ENCODE measurements at regions not wholly inside any gene's neighbourhood (a gene's known extent, or its start where the extent isn't known, plus 50 kb on each side); places are given as distances from the start of the nearest gene placed in this dataset.

- Histone ChIP-seq H3K18ac (ENCODE audit: low read length) (no peak overlapping the region), H3K4me3 (ENCODE audit: low read length) (no peak overlapping the region), H2BK5ac (ENCODE audit: low read length) (no peak overlapping the region), H3K23ac (ENCODE audit: low read length) (no peak overlapping the region), H3K9ac (ENCODE audit: low read length) (no peak overlapping the region), H2BK120ac (ENCODE audit: low read depth, low read length) (no peak overlapping the region), H3K4me1 (ENCODE audit: control insufficient read depth, low read depth, low read length) (no peaks in the 10 kb centered on the region), H4K8ac (ENCODE audit: low read depth, low read length) (no peak overlapping the region), H3K36me3 (ENCODE audit: control insufficient read depth, insufficient read depth, low read length) (no peaks in the 10 kb centered on the region), H2BK15ac (replicated peaks; ENCODE audit: low read depth) (no peak overlapping the region), H3K79me1 (ENCODE audit: low read length) (no peaks in the 10 kb centered on the region), H4K5ac (ENCODE audit: low read length) (no peak overlapping the region), H3K56ac (ENCODE audit: low read length) (no peak overlapping the region), H3K27ac (ENCODE audit: low read depth, low read length) (no peak overlapping the region), H3K4me2 (ENCODE audit: low read length) (no peak overlapping the region), H2AK5ac (ENCODE audit: low read length) (no peak overlapping the region), H3K27me3 (ENCODE audit: insufficient read depth, low read length, poor library complexity) (no peaks in the 10 kb centered on the region), H3K4ac (ENCODE audit: low read depth, low read length) (no peak overlapping the region), H3K79me2 (ENCODE audit: control insufficient read depth, insufficient read depth, low read length) (no peaks in the 10 kb centered on the region)
- no CpG with 5 or more reads among the region's 4 CpGs for WGBS (ENCODE audit: extremely low coverage, insufficient coverage, low lambda C conversion rate)
- no peak for DNase-seq
Measured at GRCh38 chr3:76941376-76941775, 98.5 kb upstream of the ROBO2 start.

GRCh38 chr3:76942101-76942500 is 97.8 kb upstream of the ROBO2 start:
- Histone ChIP-seq H2BK5ac (ENCODE audit: low read length) (no peak overlapping the region), H3K4ac (ENCODE audit: low read depth, low read length) (no peak overlapping the region), H2AK5ac (ENCODE audit: low read length) (no peak overlapping the region), H3K79me2 (ENCODE audit: control insufficient read depth, insufficient read depth, low read length) (no peaks in the 10 kb centered on the region), H3K27me3 (ENCODE audit: insufficient read depth, low read length, poor library complexity) (no peaks in the 10 kb centered on the region), H3K79me1 (ENCODE audit: low read length) (no peaks in the 10 kb centered on the region), H2BK15ac (replicated peaks; ENCODE audit: low read depth) (no peak overlapping the region), H3K27ac (ENCODE audit: low read depth, low read length) (no peak overlapping the region), H3K56ac (ENCODE audit: low read length) (no peak overlapping the region), H4K5ac (ENCODE audit: low read length) (no peak overlapping the region), H3K18ac (ENCODE audit: low read length) (no peak overlapping the region), H3K4me1 (ENCODE audit: control insufficient read depth, low read depth, low read length) (no peaks in the 10 kb centered on the region), H3K4me2 (ENCODE audit: low read length) (no peak overlapping the region), H3K23ac (ENCODE audit: low read length) (no peak overlapping the region), H3K4me3 (ENCODE audit: low read length) (no peak overlapping the region), H3K36me3 (ENCODE audit: control insufficient read depth, insufficient read depth, low read length) (no peaks in the 10 kb centered on the region), H2BK120ac (ENCODE audit: low read depth, low read length) (no peak overlapping the region), H4K8ac (ENCODE audit: low read depth, low read length) (no peak overlapping the region), H3K9ac (ENCODE audit: low read length) (no peak overlapping the region)
- no CpG with 5 or more reads among the region's 2 CpGs for WGBS (ENCODE audit: extremely low coverage, insufficient coverage, low lambda C conversion rate)
- no peak for DNase-seq

- H3K4me1 ChIP-seq (ENCODE audit: control insufficient read depth, low read depth, low read length) = no peaks in the 10 kb centered on the region
- no peak overlapping the region for H3K4me2 ChIP-seq (ENCODE audit: low read length)
- H3K9ac ChIP-seq (ENCODE audit: low read length) = no peak overlapping the region
- no peak overlapping the region for H2BK5ac ChIP-seq (ENCODE audit: low read length)
- H4K5ac ChIP-seq (ENCODE audit: low read length) = no peak overlapping the region
- no peak overlapping the region for H4K8ac ChIP-seq (ENCODE audit: low read depth, low read length)
- no peak overlapping the region for H2BK15ac ChIP-seq (replicated peaks; ENCODE audit: low read depth)
- no peak overlapping the region for H2AK5ac ChIP-seq (ENCODE audit: low read length)
- DNase-seq = peak; percentile 86
- no peak overlapping the region for H3K4me3 ChIP-seq (ENCODE audit: low read length)
- no peak overlapping the region for H3K4ac ChIP-seq (ENCODE audit: low read depth, low read length)
- H2BK120ac ChIP-seq (ENCODE audit: low read depth, low read length) = no peak overlapping the region
- H3K27me3 ChIP-seq (ENCODE audit: insufficient read depth, low read length, poor library complexity) = no peaks in the 10 kb centered on the region
- WGBS (ENCODE audit: extremely low coverage, insufficient coverage, low lambda C conversion rate) = no CpG with 5 or more reads among the region's 3 CpGs
- no peaks in the 10 kb centered on the region for H3K36me3 ChIP-seq (ENCODE audit: control insufficient read depth, insufficient read depth, low read length)
- no peaks in the 10 kb centered on the region for H3K79me1 ChIP-seq (ENCODE audit: low read length)
- H3K18ac ChIP-seq (ENCODE audit: low read length) = no peak overlapping the region
- H3K56ac ChIP-seq (ENCODE audit: low read length) = no peak overlapping the region
- no peak overlapping the region for H3K27ac ChIP-seq (ENCODE audit: low read depth, low read length)
- no peaks in the 10 kb centered on the region for H3K79me2 ChIP-seq (ENCODE audit: control insufficient read depth, insufficient read depth, low read length)
- no peak overlapping the region for H3K23ac ChIP-seq (ENCODE audit: low read length)
Measured at GRCh38 chr3:76943058-76943457, 96.8 kb upstream of the ROBO2 start.

GRCh38 chr3:76943671-76944070 is 96.2 kb upstream of the ROBO2 start:
- no peak for DNase-seq
- no peak overlapping the region for H3K4me2 ChIP-seq (ENCODE audit: low read length)
- no peak overlapping the region for H3K9ac ChIP-seq (ENCODE audit: low read length)
- no peak overlapping the region for H3K18ac ChIP-seq (ENCODE audit: low read length)
- H3K36me3 ChIP-seq (ENCODE audit: control insufficient read depth, insufficient read depth, low read length) = no peaks in the 10 kb centered on the region
- H3K79me1 ChIP-seq (ENCODE audit: low read length) = no peaks in the 10 kb centered on the region
- no peak overlapping the region for H3K4me3 ChIP-seq (ENCODE audit: low read length)
- H3K4me1 ChIP-seq (ENCODE audit: control insufficient read depth, low read depth, low read length) = no peaks in the 10 kb centered on the region
- H2BK5ac ChIP-seq (ENCODE audit: low read length) = no peak overlapping the region
- H4K5ac ChIP-seq (ENCODE audit: low read length) = no peak overlapping the region
- no peak overlapping the region for H4K8ac ChIP-seq (ENCODE audit: low read depth, low read length)
- H3K23ac ChIP-seq (ENCODE audit: low read length) = no peak overlapping the region
- no peak overlapping the region for H2AK5ac ChIP-seq (ENCODE audit: low read length)
- H3K4ac ChIP-seq (ENCODE audit: low read depth, low read length) = no peak overlapping the region
- no peak overlapping the region for H2BK15ac ChIP-seq (replicated peaks; ENCODE audit: low read depth)
- H2BK120ac ChIP-seq (ENCODE audit: low read depth, low read length) = no peak overlapping the region
- whole genome bisulfite sequencing (ENCODE audit: extremely low coverage, insufficient coverage, low lambda C conversion rate) = no CpG with 5 or more reads among the region's 3 CpGs
- no peak overlapping the region for H3K56ac ChIP-seq (ENCODE audit: low read length)
- H3K79me2 ChIP-seq (ENCODE audit: control insufficient read depth, insufficient read depth, low read length) = no peaks in the 10 kb centered on the region
- H3K27me3 ChIP-seq (ENCODE audit: insufficient read depth, low read length, poor library complexity) = no peaks in the 10 kb centered on the region
- H3K27ac ChIP-seq (ENCODE audit: low read depth, low read length) = no peak overlapping the region

GRCh38 chr3:76949033-76949432 is 90.9 kb upstream of the ROBO2 start:
- H3K4me3 ChIP-seq (ENCODE audit: low read length) = no peak overlapping the region
- H3K23ac ChIP-seq (ENCODE audit: low read length) = no peak overlapping the region
- H3K56ac ChIP-seq (ENCODE audit: low read length) = no peak overlapping the region
- H4K5ac ChIP-seq (ENCODE audit: low read length) = no peak overlapping the region
- WGBS (ENCODE audit: extremely low coverage, insufficient coverage, low lambda C conversion rate) = no CpG with 5 or more reads among the region's 3 CpGs
- no peak overlapping the region for H4K8ac ChIP-seq (ENCODE audit: low read depth, low read length)
- H3K18ac ChIP-seq (ENCODE audit: low read length) = no peak overlapping the region
- no peak for DNase-seq
- H2BK15ac ChIP-seq (replicated peaks; ENCODE audit: low read depth) = no peak overlapping the region
- H3K36me3 ChIP-seq (ENCODE audit: control insufficient read depth, insufficient read depth, low read length) = no peaks in the 10 kb centered on the region
- no peak overlapping the region for H2BK120ac ChIP-seq (ENCODE audit: low read depth, low read length)
- H3K79me2 ChIP-seq (ENCODE audit: control insufficient read depth, insufficient read depth, low read length) = no peaks in the 10 kb centered on the region
- H2BK5ac ChIP-seq (ENCODE audit: low read length) = no peak overlapping the region
- H3K4me1 ChIP-seq (ENCODE audit: control insufficient read depth, low read depth, low read length) = no peaks in the 10 kb centered on the region
- H3K9ac ChIP-seq (ENCODE audit: low read length) = no peak overlapping the region
- H3K4ac ChIP-seq (ENCODE audit: low read depth, low read length) = no peak overlapping the region
- H3K27me3 ChIP-seq (ENCODE audit: insufficient read depth, low read length, poor library complexity) = no peaks in the 10 kb centered on the region
- H3K27ac ChIP-seq (ENCODE audit: low read depth, low read length) = no peak overlapping the region
- H3K4me2 ChIP-seq (ENCODE audit: low read length) = no peak overlapping the region
- no peaks in the 10 kb centered on the region for H3K79me1 ChIP-seq (ENCODE audit: low read length)
- H2AK5ac ChIP-seq (ENCODE audit: low read length) = no peak overlapping the region

GRCh38 chr3:76949462-76949861 is 90.4 kb upstream of the ROBO2 start:
- Histone ChIP-seq H3K56ac (ENCODE audit: low read length) (no peak overlapping the region), H2BK120ac (ENCODE audit: low read depth, low read length) (no peak overlapping the region), H3K4me1 (ENCODE audit: control insufficient read depth, low read depth, low read length) (no peaks in the 10 kb centered on the region), H2BK15ac (replicated peaks; ENCODE audit: low read depth) (no peak overlapping the region), H3K79me2 (ENCODE audit: control insufficient read depth, insufficient read depth, low read length) (no peaks in the 10 kb centered on the region), H3K27me3 (ENCODE audit: insufficient read depth, low read length, poor library complexity) (no peaks in the 10 kb centered on the region), H3K18ac (ENCODE audit: low read length) (no peak overlapping the region), H4K8ac (ENCODE audit: low read depth, low read length) (no peak overlapping the region), H3K4ac (ENCODE audit: low read depth, low read length) (no peak overlapping the region), H3K79me1 (ENCODE audit: low read length) (no peaks in the 10 kb centered on the region), H2AK5ac (ENCODE audit: low read length) (no peak overlapping the region), H4K5ac (ENCODE audit: low read length) (no peak overlapping the region), H3K4me3 (ENCODE audit: low read length) (no peak overlapping the region), H3K9ac (ENCODE audit: low read length) (no peak overlapping the region), H3K4me2 (ENCODE audit: low read length) (no peak overlapping the region), H3K23ac (ENCODE audit: low read length) (no peak overlapping the region), H3K27ac (ENCODE audit: low read depth, low read length) (no peak overlapping the region), H2BK5ac (ENCODE audit: low read length) (no peak overlapping the region), H3K36me3 (ENCODE audit: control insufficient read depth, insufficient read depth, low read length) (no peaks in the 10 kb centered on the region)
- no CpG with 5 or more reads among the region's 9 CpGs for WGBS (ENCODE audit: extremely low coverage, insufficient coverage, low lambda C conversion rate)
- DNase-seq = no peak

Measured in mesendoderm (in vitro differentiated cells).